HEK293T (cell line): ENCODE measurements at regions not wholly inside any gene's neighbourhood (a gene's known extent, or its start where the extent isn't known, plus 50 kb on each side); places are given as distances from the start of the nearest gene placed in this dataset.
A peak's percentile ranks its signal among the peaks of the same experiment; 100 is the strongest.
"Not testable (repeated sequence)": the region's sequence is repeated elsewhere in the genome, so short reads cannot be mapped to it uniquely, and the experiment has no call there.

Source experiments
- CTCF ChIA-PET: fragments of 350-600 bp; formaldehyde crosslinking; extraction: SDS; loops from one replicate; lab custom pipeline; 2021; ENCODE audit warnings: antibody characterized with exemption, inconsistent platforms; lab: Yijun Ruan, JAX
- POLR2A ChIA-PET: fragments of 350-600 bp; formaldehyde crosslinking; extraction: SDS; loops from one replicate; lab custom pipeline; 2020; ENCODE audit warnings: antibody characterized with exemption, inconsistent platforms; lab: Yijun Ruan, JAX
- DNase-seq: peaks from one replicate; pipeline ENCODE4 v3.0.0; 2012; ENCODE audit warnings: mixed read lengths; ENCODE audit errors: extremely low spot score
- ARNT ChIP-seq: fragments of 450-650 bp; IDR thresholded peaks from 2 replicates; pipeline ENCODE4 v1.6.1; 2017; ENCODE audit warnings: mild to moderate bottlenecking
- BHLHE40 ChIP-seq: fragments of 450-650 bp; IDR thresholded peaks from 2 replicates; pipeline ENCODE4 v1.6.1; 2016; ENCODE audit warnings: mild to moderate bottlenecking, moderate library complexity, borderline replicate concordance
- CTBP1 ChIP-seq: fragments of 450-650 bp; IDR thresholded peaks from 2 replicates; pipeline ENCODE4 v1.6.1; 2016; ENCODE audit warnings: borderline replicate concordance
- ELF4 ChIP-seq: fragments of 450-650 bp; IDR thresholded peaks from 2 replicates; pipeline ENCODE4 v1.6.1; 2017; ENCODE audit warnings: antibody characterized with exemption
- FOXA1 ChIP-seq: fragments of 450-650 bp; IDR thresholded peaks from 2 replicates; pipeline ENCODE4 v1.6.1; 2016; ENCODE audit warnings: mild to moderate bottlenecking
- FOXK2 ChIP-seq: fragments of 450-650 bp; IDR thresholded peaks from 2 replicates; pipeline ENCODE4 v1.6.1; 2016; ENCODE audit warnings: mild to moderate bottlenecking
- FOXM1 ChIP-seq: fragments of 450-650 bp; IDR thresholded peaks from 2 replicates; pipeline ENCODE4 v1.6.1; 2017; ENCODE audit warnings: mild to moderate bottlenecking, borderline replicate concordance
- HDGF ChIP-seq: fragments of 450-650 bp; IDR thresholded peaks from 2 replicates; pipeline ENCODE4 v1.6.1; 2017; ENCODE audit warnings: antibody characterized with exemption, borderline replicate concordance
- L3MBTL2 ChIP-seq: fragments of 450-650 bp; conservative IDR thresholded peaks from 2 replicates; pipeline ENCODE4 v1.6.1; 2016; ENCODE audit warnings: mild to moderate bottlenecking
- LEF1 ChIP-seq: fragments of 450-650 bp; IDR thresholded peaks from 2 replicates; pipeline ENCODE4 v1.6.1; 2017; ENCODE audit warnings: mild to moderate bottlenecking, borderline replicate concordance
- NFRKB ChIP-seq: fragments of 450-650 bp; IDR thresholded peaks from 2 replicates; pipeline ENCODE4 v1.6.1; 2016; ENCODE audit warnings: mild to moderate bottlenecking, moderate library complexity
- PKNOX1 ChIP-seq: fragments of 450-650 bp; IDR thresholded peaks from 2 replicates; pipeline ENCODE4 v1.6.1; 2016
- SP1 ChIP-seq: fragments of 450-650 bp; IDR thresholded peaks from 2 replicates; pipeline ENCODE4 v1.6.1; 2017
- SUZ12 ChIP-seq: fragments of 450-650 bp; IDR thresholded peaks from 2 replicates; pipeline ENCODE4 v1.6.1; 2016; ENCODE audit warnings: mild to moderate bottlenecking
- TARDBP ChIP-seq: fragments of 450-650 bp; IDR thresholded peaks from 2 replicates; pipeline ENCODE4 v1.6.1; 2016
- ZNF384 ChIP-seq: fragments of 450-650 bp; IDR thresholded peaks from 2 replicates; pipeline ENCODE4 v1.6.1; 2016

GRCh38 chr1:60874718-60875117 lies 207.6 kb upstream of the NFIA start:
- TF ChIP-seq ELF4: no peak
- no peak for TF ChIP-seq TARDBP
- TF ChIP-seq ARNT: no peak
- TF ChIP-seq SP1: no peak
- no peak for TF ChIP-seq ZNF384
- no peak for TF ChIP-seq BHLHE40
- no peak for TF ChIP-seq FOXA1
- no peak for TF ChIP-seq LEF1
- TF ChIP-seq PKNOX1: no peak
- TF ChIP-seq L3MBTL2: no peak
- TF ChIP-seq CTBP1: no peak
- TF ChIP-seq HDGF: no peak
- TF ChIP-seq SUZ12: no peak
- TF ChIP-seq FOXM1: no peak
- no peak for TF ChIP-seq FOXK2
- no peak for TF ChIP-seq NFRKB
- POLR2A ChIA-PET: no interaction called here
- no peak for DNase-seq
- CTCF ChIA-PET: no interaction called here

DNA sequence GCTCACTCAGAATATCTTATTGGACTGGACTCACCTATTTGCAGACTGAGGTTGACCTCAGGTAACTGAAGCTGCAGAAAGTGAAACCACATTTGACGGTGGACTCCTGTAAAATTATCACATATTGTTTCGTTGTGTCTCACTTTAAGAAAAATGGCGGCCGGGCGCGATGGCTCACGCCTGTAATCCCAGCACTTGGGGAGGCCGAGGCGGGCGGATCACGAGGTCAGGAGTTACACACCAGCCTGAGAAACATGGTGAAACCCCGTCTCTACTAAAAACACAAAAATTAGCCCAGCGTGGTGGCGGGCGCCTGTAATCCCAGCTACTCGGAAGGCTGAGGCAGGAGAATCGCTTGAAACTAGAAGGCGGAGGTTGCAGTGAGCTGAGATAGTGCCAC lies 209.0 kb upstream of the NFIA start:
- CTCF ChIA-PET, POLR2A ChIA-PET, DNase-seq: not testable (repeated sequence)

GRCh38 chr1:60872426-60873054 lies 209.8 kb upstream of the NFIA start:
- DNase-seq: no peak
- ChIA-PET CTCF (no interaction called here), POLR2A (no interaction called here)
- TF ChIP-seq ELF4: no peak

- TF ChIP-seq NFRKB (no peak), PKNOX1 (no peak), SUZ12 (no peak), CTBP1 (no peak), LEF1 (no peak), HDGF (no peak), ZNF384 (no peak)
- CTCF ChIA-PET: no interaction called here
- no peak for DNase-seq
- POLR2A ChIA-PET: no interaction called here
Observed at GRCh38 chr1:60870269-60870865, 212.0 kb upstream of the NFIA start.

GRCh38 chr1:60868901-60869663 lies 213.3 kb upstream of the NFIA start:
- no peak for TF ChIP-seq ZNF384
- peak; percentile 83 for TF ChIP-seq PKNOX1
- CTCF ChIA-PET: interaction anchor here (1.3 kb wide), 1 partner anchor 11 kb away, joined by 4 read pairs; no protein-coding TSS in a partner anchor
- POLR2A ChIA-PET: no interaction called here
- DNase-seq: no peak

DNA sequence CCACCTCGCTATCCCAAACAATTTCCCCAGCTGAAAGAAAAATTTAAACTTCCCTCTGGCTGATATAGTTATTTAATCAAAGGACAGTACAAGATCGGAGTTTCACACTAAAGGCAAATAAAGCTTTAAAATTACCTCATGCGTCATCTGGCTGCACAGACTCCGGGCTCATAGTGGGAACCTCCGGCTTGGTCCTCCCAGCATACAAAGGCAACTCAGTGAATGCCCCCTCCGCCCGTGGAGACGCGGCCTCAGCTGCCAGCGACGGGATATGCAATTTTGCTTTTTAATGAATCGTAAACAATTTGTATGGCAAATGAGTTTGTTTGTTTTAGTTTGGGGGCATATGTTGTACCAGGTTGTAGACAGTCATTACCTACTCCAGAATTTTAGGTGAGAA lies 214.6 kb upstream of the NFIA start:
- peak; percentile 43 for DNase-seq
- ChIA-PET POLR2A (no interaction called here), CTCF (interaction anchor here (1.3 kb wide), 1 partner anchor 10 kb away, joined by 4 read pairs; no protein-coding TSS in a partner anchor)
- no peak for TF ChIP-seq ELF4
- no peak for TF ChIP-seq FOXK2
- TF ChIP-seq BHLHE40: no peak
- TF ChIP-seq FOXA1: no peak
- TF ChIP-seq SUZ12: no peak
- TF ChIP-seq HDGF: no peak
- no peak for TF ChIP-seq LEF1
- TF ChIP-seq ZNF384: no peak
- TF ChIP-seq FOXM1: no peak
- TF ChIP-seq NFRKB: no peak
- TF ChIP-seq ARNT: no peak
- TF ChIP-seq PKNOX1: no peak
- TF ChIP-seq SP1: no peak
- TF ChIP-seq CTBP1: no peak
- no peak for TF ChIP-seq TARDBP
- TF ChIP-seq L3MBTL2: no peak
